Activated T-cell treated with anti-CD3 and anti-CD28 coated beads for 48 hours (primary cell): ENCODE measurements at regions not wholly inside any gene's neighbourhood (a gene's known extent, or its start where the extent isn't known, plus 50 kb on each side); places are given as distances from the start of the nearest gene placed in this dataset.
"Not testable (repeated sequence)": the region's sequence is repeated elsewhere in the genome, so short reads cannot be mapped to it uniquely, and the experiment has no call there.

Experiments used
- DNase-seq: peaks from one replicate; pipeline ENCODE4 v3.0.0-alpha.2; 2020; ENCODE audit warnings: low read depth

DNA sequence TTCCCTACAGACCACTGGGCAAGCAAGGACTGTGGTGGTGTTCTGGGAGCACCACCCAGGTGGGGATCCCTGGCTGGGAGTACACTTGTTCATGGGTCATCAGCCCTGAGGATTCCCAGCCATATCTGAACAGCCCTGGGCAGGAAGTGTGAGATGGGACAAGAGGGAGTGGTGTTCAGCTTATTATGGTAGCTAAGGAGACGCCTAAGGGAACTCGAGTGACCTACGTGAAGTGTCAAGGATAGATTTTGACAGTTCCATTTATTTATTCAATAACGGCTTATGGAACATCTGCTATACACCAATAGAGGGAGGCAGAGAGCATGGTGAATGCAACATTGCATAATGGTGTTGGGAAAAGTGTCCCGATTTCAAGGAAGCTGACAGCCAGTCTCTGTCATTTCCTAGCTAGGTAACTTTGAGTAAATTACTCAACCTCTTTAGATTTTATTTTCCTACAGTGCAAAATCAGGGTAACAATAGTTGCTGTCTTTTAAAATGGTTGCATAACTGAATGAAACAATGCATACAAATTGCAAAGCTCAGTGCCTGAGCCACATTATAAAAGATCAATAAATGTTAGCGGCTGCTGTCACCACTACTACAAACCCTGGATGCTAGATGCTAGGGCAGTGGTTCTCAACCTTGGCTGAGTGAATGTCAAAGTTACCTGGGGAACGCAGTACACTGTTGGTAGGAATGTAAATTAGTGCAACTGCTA, 534.1 kb downstream of the GRIN2A start:
- no peak for DNase-seq

DNA sequence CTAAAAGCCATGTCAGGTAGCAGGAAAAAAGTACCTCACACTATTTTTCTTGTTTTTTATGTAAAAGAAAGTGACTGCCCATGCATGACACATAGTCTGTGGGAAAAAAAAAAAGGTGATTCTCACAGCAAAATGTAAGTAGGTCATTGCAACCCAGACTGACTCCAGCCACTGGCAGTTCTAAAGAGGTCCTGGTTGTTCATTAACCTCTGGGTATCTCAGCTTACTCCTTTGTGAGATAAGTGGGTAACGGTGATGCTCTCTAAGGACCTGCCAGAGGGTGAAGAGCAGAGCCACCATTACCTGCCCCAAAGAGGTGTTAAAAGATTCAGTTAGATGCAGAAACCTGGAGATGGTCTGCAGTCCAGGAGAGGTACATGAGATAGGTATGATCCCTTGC, 531.9 kb downstream of the GRIN2A start:
- no peak for DNase-seq

GRCh38 chr16:9655051-9655450, 527.2 kb downstream of the GRIN2A start:
- DNase-seq: no peak

- no peak for DNase-seq
Measured at GRCh38 chr16:9657641-9658040, 524.6 kb downstream of the GRIN2A start.

DNA sequence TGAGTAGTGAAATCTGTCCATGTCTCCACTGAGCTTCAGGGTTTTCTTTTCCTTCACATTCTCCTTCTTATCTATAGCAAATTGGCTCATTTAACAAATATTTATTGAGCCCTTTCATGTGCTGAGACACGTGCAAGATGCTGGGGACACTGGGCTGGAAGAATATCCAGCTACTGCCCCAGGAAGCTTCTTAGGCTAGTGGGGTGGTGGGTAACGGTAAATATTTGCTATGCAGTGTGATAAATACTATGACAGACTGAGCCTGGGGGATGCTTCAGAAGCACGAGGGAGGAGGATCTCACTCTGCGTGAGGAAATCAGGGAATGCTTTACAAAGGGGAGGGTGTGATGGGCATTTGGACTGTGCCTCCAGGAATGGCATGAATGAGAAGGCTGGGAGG, 524.1 kb downstream of the GRIN2A start:
- no peak for DNase-seq

DNA sequence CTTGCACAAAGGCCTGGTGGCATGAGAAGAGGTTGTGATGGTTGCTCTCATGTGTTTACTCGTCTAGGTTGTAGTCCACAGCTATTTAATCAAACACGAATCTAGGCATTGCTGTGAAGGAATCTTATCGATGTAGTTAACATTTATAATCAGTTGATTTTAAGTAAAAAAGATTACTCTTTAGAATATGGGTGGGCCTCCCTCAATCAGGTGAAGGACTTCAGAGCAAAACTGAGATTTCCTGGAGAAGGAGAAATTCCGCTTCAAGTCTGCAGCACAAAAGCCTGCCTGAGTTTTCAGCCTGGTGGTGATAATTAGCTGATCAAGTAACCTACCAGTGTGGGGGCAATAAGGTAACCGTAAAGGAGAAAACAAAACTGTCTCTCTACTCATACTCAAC, 523.6 kb downstream of the GRIN2A start:
- no peak for DNase-seq

DNA sequence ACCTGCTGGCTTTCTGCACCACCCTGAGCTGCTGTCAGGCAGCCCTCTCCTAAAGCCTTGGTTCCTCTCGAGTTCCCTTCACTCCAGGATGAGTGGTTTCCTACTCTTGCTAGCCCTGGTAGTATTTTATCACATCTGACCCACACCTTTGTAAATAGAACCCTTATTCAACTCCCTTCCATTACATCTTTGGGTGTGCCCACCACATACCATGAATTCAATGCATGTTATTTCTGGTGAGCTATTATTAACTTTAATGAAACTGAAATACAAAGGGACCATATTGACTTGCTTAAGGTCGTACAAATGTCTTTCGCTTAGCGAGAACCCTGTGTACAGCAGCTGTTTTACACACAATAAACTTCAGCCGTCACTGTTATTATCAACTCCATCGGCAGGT, 521.3 kb downstream of the GRIN2A start:
- DNase-seq: no peak

DNA sequence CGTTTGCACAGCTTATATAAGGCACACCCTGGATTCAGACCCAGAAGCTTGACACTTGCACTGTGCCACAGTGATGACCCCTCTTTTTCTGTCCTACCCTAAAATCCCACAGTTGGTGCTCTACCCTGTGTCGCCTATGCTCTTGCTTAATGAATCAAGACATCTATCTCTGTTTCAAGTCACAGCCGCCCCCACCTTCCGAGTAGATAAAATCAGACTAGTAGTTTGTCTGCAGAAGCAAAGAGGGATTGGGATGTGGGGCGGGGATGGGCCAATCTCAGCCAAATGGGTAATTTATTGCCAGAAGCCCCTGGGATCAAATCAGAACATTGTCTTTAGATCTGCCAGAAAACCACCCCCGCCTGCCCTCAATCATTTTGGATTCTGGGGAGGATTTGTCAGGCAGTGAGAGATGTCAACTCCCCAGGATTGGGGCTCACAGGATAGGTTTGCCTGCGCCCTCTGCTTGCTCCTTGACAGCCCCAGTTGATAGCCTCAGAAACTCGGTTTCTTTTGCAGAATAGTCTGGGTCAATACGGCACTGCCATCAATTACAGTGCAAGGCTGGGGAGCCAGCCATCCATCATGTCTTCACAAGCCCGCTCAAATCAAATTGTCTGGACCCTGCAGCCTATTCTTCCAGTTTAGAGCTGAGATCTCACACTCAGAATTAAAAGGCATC, 520.8 kb downstream of the GRIN2A start:
- DNase-seq: no peak

GRCh38 chr16:9663588-9663987, 518.6 kb downstream of the GRIN2A start:
- DNase-seq: no peak

DNA sequence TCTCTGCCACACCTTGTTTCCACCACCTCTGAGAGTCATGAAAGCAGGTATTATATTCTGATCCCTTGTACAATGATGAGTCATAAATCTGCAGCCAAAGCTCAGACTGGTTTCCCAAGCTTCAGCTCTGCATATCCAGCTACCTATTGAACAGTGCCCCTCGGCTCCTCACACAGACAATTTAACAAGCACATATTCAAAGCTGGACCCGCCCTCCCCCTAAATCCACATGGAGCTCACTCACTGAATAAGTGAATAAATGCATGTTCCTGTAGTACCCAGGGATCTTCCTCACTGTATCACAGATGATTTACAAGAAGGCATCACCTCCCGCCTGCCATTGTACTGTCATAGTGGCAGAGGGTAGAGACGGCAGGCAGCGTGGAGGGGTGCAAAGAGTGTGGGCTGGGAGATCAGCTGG, 516.4 kb downstream of the GRIN2A start:
- DNase-seq: no peak

DNA sequence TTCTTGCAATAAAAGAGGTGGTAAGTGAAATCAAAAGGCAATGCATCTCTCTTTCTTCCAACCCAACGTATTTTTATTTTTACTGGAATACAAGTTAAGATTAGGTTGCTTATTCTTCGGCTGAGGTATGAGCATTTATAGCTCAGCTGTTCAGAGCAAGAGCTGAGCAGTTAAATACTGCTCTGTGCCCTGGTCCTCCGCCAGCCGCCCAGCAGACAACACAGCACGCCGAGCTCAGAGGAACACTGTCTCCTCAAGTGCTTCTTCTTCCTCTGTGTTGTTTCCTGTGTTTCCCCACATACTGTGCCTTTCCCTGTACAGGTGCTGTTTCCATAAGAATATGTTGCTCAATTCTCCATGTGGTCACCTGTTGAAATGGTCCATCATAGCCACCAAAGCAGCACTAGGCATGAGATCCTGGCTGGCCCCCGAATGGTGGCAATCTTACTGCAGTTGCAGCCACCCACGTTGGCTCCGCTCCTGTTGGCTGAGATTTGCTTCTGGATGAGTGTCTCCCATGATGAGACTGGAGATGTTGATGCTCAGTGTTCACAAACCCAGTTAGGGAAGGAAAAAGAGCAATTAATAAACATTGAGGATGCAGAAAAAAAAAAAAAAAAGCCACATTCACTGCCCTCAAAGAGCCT, 515.3 kb downstream of the GRIN2A start:
- DNase-seq: no peak

DNA sequence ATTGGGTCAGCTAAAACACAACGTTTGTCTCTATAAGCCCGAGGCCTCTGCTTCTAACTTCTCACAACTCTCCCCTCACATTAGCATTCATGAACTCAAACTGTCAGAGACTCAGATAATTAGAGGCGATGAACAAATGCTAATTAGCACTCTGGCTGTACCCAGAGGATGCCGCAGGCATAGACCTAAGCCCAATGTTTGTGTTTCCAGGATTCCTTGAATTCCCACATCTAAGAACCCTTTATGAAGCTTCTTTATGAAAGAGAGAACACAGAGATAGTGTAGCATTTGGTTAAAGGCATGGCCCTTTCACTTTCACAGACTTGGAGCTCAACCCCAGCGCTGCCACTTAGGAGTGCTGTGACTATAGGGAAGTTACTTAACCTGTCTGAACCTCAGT, 512.2 kb downstream of the GRIN2A start:
- DNase-seq: no peak

GRCh38 chr16:9670616-9671015, 511.6 kb downstream of the GRIN2A start:
- DNase-seq: not testable (repeated sequence)

DNA sequence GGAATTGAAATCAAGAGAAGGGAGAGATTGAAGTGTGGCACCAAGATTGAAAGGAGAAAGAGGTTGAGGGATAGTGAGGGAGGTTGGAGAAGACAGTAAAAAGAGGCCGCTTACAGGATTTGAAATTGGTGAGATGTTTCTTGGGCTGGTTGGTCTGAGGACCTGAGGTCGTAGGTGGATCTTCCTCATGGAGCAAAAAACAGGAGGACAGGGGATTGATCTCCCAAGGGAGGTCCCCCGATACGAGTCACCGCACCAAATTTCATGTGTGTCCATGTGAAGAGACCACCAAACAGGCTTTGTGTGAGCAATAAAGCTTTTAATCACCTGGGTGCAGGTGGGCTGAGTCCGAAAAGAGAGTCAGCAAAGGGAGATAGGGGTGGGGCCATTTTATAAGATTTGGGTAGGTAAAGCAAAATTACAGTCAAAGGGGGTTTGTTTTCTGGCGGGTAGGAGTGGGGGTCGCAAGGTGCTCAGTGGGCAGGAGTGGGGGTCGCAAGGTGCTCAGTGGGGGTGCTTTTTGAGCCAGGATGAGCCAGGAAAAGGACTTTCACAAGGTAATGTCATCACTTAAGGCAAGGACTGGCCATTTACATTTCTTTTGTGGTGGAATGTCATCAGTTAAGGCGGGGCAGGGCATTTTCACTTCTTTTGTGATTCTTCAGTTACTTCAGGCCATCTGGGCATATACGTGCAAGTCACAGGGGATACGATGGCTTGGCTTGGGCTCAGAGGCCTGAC, 505.5 kb downstream of the GRIN2A start:
- not testable (repeated sequence) for DNase-seq

GRCh38 chr16:9677301-9677653, 505.0 kb downstream of the GRIN2A start:
- no peak for DNase-seq

DNA sequence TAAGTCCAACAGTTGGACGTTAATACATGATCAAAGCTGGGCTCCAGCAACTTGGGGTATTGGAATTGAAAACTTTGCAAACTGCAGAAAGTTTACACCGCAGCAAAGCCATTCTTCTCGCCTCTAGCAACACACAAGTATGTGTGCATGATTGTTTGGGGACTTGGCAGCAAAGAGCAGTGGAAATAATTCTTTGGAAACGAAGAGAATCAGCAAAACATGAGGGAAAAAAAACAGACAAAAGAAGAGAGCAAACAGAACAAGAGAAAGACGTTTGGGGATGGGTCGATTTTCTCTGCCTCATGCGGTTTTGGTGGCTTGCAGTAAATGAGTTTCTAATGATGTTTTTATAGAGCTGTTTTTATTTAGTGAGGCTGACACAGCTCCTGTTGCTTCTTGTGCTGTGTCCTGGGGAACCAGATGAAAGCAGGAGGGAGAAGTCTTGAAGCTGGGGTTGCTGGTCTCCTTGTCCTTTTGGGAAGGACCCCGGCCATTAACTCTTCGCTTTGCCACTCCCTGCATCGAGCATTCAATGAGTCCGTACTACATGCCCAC, 502.9 kb downstream of the GRIN2A start:
- no peak for DNase-seq

DNA sequence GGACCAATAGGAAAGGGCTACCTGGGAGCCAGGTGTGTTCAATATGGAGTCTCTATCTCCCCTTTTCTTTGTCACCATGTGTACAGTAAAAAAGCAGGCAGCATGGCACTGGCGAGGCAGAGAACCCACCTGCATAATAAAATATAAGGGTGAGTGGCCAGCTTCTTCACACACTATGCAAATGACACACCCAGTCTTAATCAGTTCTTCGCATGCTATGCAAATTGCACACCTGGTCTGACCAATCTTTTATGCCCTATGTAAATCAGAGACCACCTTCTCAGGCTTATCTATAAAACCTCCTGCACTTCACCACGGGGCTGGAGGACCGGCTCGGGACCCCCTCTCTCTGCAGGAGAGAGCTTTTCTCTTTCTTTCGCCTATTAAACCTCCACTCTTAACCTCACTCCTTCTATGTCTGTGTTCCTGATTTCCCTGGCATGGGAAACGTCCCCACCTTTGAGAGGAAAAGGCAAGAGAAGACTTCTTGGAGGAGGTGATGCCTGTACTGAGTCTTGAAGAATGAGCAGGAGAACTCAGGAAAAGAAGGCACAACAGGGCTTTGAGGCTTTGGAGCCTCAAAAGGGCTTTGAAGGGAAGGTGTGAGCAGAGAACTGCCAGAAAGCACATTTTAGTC, 502.1 kb downstream of the GRIN2A start:
- no peak for DNase-seq

- no peak for DNase-seq
Measured at GRCh38 chr16:9680968-9681367, 501.3 kb downstream of the GRIN2A start.

GRCh38 chr16:9681508-9681907, 500.7 kb downstream of the GRIN2A start:
- DNase-seq: no peak

DNA sequence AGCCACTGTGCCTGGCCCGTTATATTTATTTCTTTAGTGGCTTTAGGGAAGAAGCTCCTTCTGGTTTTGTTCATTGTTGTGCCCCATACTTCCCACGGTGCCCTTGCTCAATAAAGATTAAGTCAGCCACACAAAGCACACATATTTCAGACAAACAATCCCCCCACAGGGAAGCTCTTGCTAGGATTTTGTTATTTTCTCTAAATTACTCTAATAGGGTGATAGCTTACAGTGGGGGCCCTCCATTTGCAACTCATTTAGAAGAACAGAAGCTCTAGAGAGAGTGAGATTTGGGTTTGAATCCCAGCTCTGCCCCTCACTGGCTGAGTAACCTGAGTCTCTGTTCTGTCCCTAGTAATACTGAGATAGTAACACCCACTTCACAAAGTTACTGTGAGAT, 499.9 kb downstream of the GRIN2A start:
- DNase-seq: no peak

- no peak for DNase-seq
Measured at GRCh38 chr16:9683677-9684076, 498.6 kb downstream of the GRIN2A start.

DNA sequence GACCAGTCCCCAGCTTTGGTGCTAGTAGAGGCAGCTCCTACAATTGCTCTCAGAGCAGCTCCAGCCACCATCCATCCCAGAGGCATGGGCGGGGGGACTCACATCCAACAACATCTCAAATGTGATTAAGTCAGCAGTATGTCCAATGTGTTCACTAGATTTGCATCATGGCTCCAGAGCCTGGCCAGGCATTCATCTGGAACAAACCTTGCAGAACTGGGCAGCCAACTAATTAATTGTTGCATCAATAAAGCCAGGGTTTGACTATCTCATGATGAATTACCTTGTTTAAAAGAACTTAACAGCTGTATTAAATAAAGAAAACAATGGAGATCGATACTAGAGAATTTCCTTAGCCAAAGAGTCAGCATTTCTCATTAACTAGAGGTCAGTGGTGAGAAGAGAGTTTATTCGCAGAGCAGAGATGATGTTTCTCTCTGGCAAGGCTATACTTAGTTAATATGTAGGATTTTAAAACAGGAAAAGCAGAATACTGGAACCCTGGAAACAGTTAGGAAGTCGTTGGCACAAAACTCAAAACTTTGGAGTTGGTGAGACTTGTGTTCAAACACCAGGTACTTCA, 494.4 kb downstream of the GRIN2A start:
- DNase-seq: no peak
